ENCODE measurements at regions not wholly inside any gene's neighbourhood (a gene's known extent, or its start where the extent isn't known, plus 50 kb on each side); places are given as distances from the start of the nearest gene placed in this dataset.

- no peak for FAIRE-seq
Measured at GRCh38 chr5:116722651-116723050, 148.0 kb upstream of the SEMA6A start.

More at GRCh38 chr5:116722651-116723050, 148.0 kb upstream of the SEMA6A start:
- Histone ChIP-seq H3K4me1 (ENCODE audit: control insufficient read depth, extremely low read depth, insufficient read depth, low read length) (no peaks in the 10 kb centered on the region), H4K20me1 (replicated peaks; ENCODE audit: control insufficient read depth, extremely low read depth, insufficient read depth, low read length) (no peaks in the 10 kb centered on the region), H3K36me3 (ENCODE audit: control insufficient read depth in 2 of 2, extremely low read depth in 1 of 2, insufficient read depth in 2 of 2, low read length in 2 of 2) (no peaks in the 10 kb centered on the region), H3K4me3 (replicated peaks in 1 of 3; ENCODE audit: insufficient read depth in 1 of 3, low read depth in 1 of 3, low read length in 3 of 3) (no peak overlapping the region), H3K9ac (replicated peaks; ENCODE audit: extremely low read depth, insufficient read depth, low read length) (no peak overlapping the region), H3K27ac (ENCODE audit: insufficient read depth, low read depth, low read length) (no peak overlapping the region), H3K4me2 (ENCODE audit: insufficient read depth, low read length) (no peak overlapping the region), H3K27me3 (ENCODE audit: control insufficient read depth in 2 of 2, insufficient read depth in 2 of 2, low read length in 2 of 2) (no peaks in the 10 kb centered on the region), H2AFZ (ENCODE audit: low read depth, low read length) (no peak overlapping the region), H3K9me3 (replicated peaks; ENCODE audit: control insufficient read depth, insufficient read depth, low read length) (no peaks in the 10 kb centered on the region), H3K79me2 (ENCODE audit: control insufficient read depth, insufficient read depth, low read length) (no peaks in the 10 kb centered on the region), H3K9me1 (replicated peaks; ENCODE audit: control insufficient read depth, extremely low read depth, insufficient read depth, low read length) (no peaks in the 10 kb centered on the region)
- dilution Hi-C loops (cut with MboI; ENCODE audit: extremely low pct_ligation_motif_present, low sequenced_read_pairs) (no loop called here), intact Hi-C loops (cut with micrococcal nuclease) (no loop called here)
- TF ChIP-seq MYC (IDR thresholded peaks at IDR 0.05; ENCODE audit: low read depth, low read length), result no peak
- no peak for TF ChIP-seq MAX (IDR thresholded peaks at IDR 0.05; ENCODE audit: insufficient read depth, insufficient read length)
- no peak for TF ChIP-seq CTCF (IDR thresholded peaks at IDR 0.05; ENCODE audit: extremely low read depth in 1 of 2, insufficient read depth in 1 of 2, low read depth in 1 of 2, low read length in 2 of 2)
- TF ChIP-seq GATA2 (IDR thresholded peaks at IDR 0.05; ENCODE audit: insufficient read depth, insufficient read length, low read depth, low read length), result no peak
- TF ChIP-seq POLR2AphosphoS5 (IDR thresholded peaks at IDR 0.05; ENCODE audit: insufficient read depth, low read depth, low read length), result no peak
- ChIA-PET CTCF (no interaction called here), POLR2A (no interaction called here)
- DNase-seq (ENCODE audit: low read depth, low spot score), result no peak
- no TSS peak for BruUV-seq (replicated peaks)
